HG03342 (cell line): ENCODE measurements at regions not wholly inside any gene's neighbourhood (a gene's known extent, or its start where the extent isn't known, plus 50 kb on each side); places are given as distances from the start of the nearest gene placed in this dataset.
"Not testable (repeated sequence)": the region's sequence is repeated elsewhere in the genome, so short reads cannot be mapped to it uniquely, and the experiment has no call there.

Experiments used
- ATAC-seq: cut with Tn5 transposase; IDR thresholded peaks from one replicate; pipeline ENCODE4 v1.9.1; 2021; ENCODE audit warnings: mild to moderate bottlenecking, moderate library complexity; ENCODE audit not compliant: unreplicated experiment

GRCh38 chr7:67875558-67875957 lies 878.9 kb downstream of the TYW1 start:
- ATAC-seq = no peak

GRCh38 chr7:67878808-67879207 lies 882.2 kb downstream of the TYW1 start:
- no peak for ATAC-seq

- ATAC-seq = no peak
Measured at GRCh38 chr7:67882843-67883242, 886.2 kb downstream of the TYW1 start.

GRCh38 chr7:67890316-67890715 lies 893.7 kb downstream of the TYW1 start:
- ATAC-seq = no peak

- ATAC-seq = no peak
Measured at GRCh38 chr7:67894746-67895145, 898.1 kb downstream of the TYW1 start.

- no peak for ATAC-seq
Measured at GRCh38 chr7:67896721-67897120, 900.1 kb downstream of the TYW1 start.

GRCh38 chr7:67900456-67900855 lies 903.8 kb downstream of the TYW1 start:
- ATAC-seq = no peak

GRCh38 chr7:67901808-67902480 lies 905.3 kb downstream of the TYW1 start:
- ATAC-seq = no peak

GRCh38 chr7:67907792-67908191 lies 911.2 kb downstream of the TYW1 start:
- ATAC-seq = no peak

- ATAC-seq = no peak
Measured at GRCh38 chr7:67912437-67912836, 915.8 kb downstream of the TYW1 start.

- ATAC-seq = no peak
Measured at GRCh38 chr7:67913604-67914003, 917.0 kb downstream of the TYW1 start.

- not testable (repeated sequence) for ATAC-seq
Measured at GRCh38 chr7:67916111-67916510, 919.5 kb downstream of the TYW1 start.

GRCh38 chr7:67916571-67917436 lies 920.2 kb downstream of the TYW1 start:
- ATAC-seq = no peak

GRCh38 chr7:67917437-67917755 lies 920.8 kb downstream of the TYW1 start:
- ATAC-seq = no peak

- no peak for ATAC-seq
Measured at GRCh38 chr7:67918158-67918557, 921.5 kb downstream of the TYW1 start.

GRCh38 chr7:67923286-67923685 lies 926.7 kb downstream of the TYW1 start:
- ATAC-seq = no peak

GRCh38 chr7:67928141-67928540 lies 931.5 kb downstream of the TYW1 start:
- no peak for ATAC-seq

- not testable (repeated sequence) for ATAC-seq
Measured at GRCh38 chr7:67936447-67936846, 939.8 kb downstream of the TYW1 start.

GRCh38 chr7:67940400-67940799 lies 943.8 kb downstream of the TYW1 start:
- ATAC-seq = no peak

GRCh38 chr7:67947191-67947590 lies 950.6 kb downstream of the TYW1 start:
- no peak for ATAC-seq

- ATAC-seq = no peak
Measured at GRCh38 chr7:67947646-67948045, 951.0 kb downstream of the TYW1 start.

GRCh38 chr7:67950321-67951083 lies 953.9 kb downstream of the TYW1 start:
- ATAC-seq = no peak
